ENCODE measurements at regions not wholly inside any gene's neighbourhood (a gene's known extent, or its start where the extent isn't known, plus 50 kb on each side); places are given as distances from the start of the nearest gene placed in this dataset.

- TF ChIP-seq CTCF (IDR thresholded peaks at IDR 0.05) (no peak), EZH2 (IDR thresholded peaks at IDR 0.05) (no peak), EZH2phosphoT487 (IDR thresholded peaks at IDR 0.05) (no peak)
Observed at GRCh38 chr1:22216966-22217365, 74.1 kb upstream of the WNT4 start.

All from neural progenitor cell (in vitro differentiated cells).